H9 (cell line): ENCODE measurements at regions not wholly inside any gene's neighbourhood (a gene's known extent, or its start where the extent isn't known, plus 50 kb on each side); places are given as distances from the start of the nearest gene placed in this dataset.

Experiments
- DNase-seq: peaks from one replicate; pipeline ENCODE4 v3.0.0-alpha.2; 2017
- H2AFZ ChIP-seq: one replicate; pipeline ENCODE4 v1.6.1; 2013; ENCODE audit warnings: mild to moderate bottlenecking, low read length, control low read depth, moderate library complexity
- H2AK5ac ChIP-seq: 2 replicates; pipeline ENCODE4 v1.6.1; 2013; ENCODE audit warnings: low read length, control low read depth, mixed read lengths; ENCODE audit not compliant: insufficient read length
- H2BK120ac ChIP-seq: one replicate; pipeline ENCODE4 v1.6.1; 2013; ENCODE audit warnings: low read depth, mild to moderate bottlenecking, low read length, control low read depth, inconsistent platforms; ENCODE audit not compliant: poor library complexity, severe bottlenecking
- H2BK12ac ChIP-seq: 2 replicates; pipeline ENCODE4 v1.6.1; 2013; ENCODE audit warnings: low read length, control low read depth, mixed read lengths, low read depth; ENCODE audit not compliant: insufficient read length
- H2BK15ac ChIP-seq: 2 replicates; pipeline ENCODE4 v1.6.1; 2013; ENCODE audit warnings: low read depth, low read length, control low read depth
- H2BK20ac ChIP-seq: one replicate; pipeline ENCODE4 v1.6.1; 2013; ENCODE audit warnings: low read depth, mild to moderate bottlenecking, low read length, control low read depth, inconsistent platforms; ENCODE audit not compliant: poor library complexity, severe bottlenecking
- H2BK5ac ChIP-seq: 2 replicates; pipeline ENCODE4 v1.6.1; 2013; ENCODE audit warnings: low read length, control low read depth, mixed read lengths; ENCODE audit not compliant: insufficient read length
- H3K14ac ChIP-seq: 2 replicates; pipeline ENCODE4 v1.6.1; 2013; ENCODE audit warnings: low read length, control low read depth; ENCODE audit not compliant: insufficient read depth
- H3K18ac ChIP-seq: 2 replicates; pipeline ENCODE4 v1.6.1; 2013; ENCODE audit warnings: low read depth, mild to moderate bottlenecking, mixed read lengths, low read length, control low read depth; ENCODE audit not compliant: insufficient read length
- H3K23ac ChIP-seq: 2 replicates; pipeline ENCODE4 v1.6.1; 2013; ENCODE audit warnings: low read length, control low read depth, mixed read lengths, low read depth; ENCODE audit not compliant: insufficient read length
- H3K23me2 ChIP-seq: 2 replicates; pipeline ENCODE4 v1.6.1; 2013; ENCODE audit warnings: low read depth, mild to moderate bottlenecking, mixed read lengths, low read length, control low read depth; ENCODE audit not compliant: insufficient read length, poor library complexity, severe bottlenecking
- H3K27ac ChIP-seq: 2 replicates; pipeline ENCODE4 v1.5.1; 2013; ENCODE audit warnings: low read length, control low read depth, mixed read lengths, low read depth; ENCODE audit not compliant: insufficient read length
- H3K27me3 ChIP-seq: 2 replicates; pipeline ENCODE4 v1.6.1; 2013; ENCODE audit warnings: low read length, control low read depth, inconsistent platforms; ENCODE audit not compliant: insufficient read depth
- H3K4ac ChIP-seq: 2 replicates; pipeline ENCODE4 v1.6.1; 2013; ENCODE audit warnings: low read depth, mild to moderate bottlenecking, control low read depth, inconsistent platforms, low read length, moderate library complexity
- H3K4me1 ChIP-seq: 2 replicates; pipeline ENCODE4 v1.6.1; 2013; ENCODE audit warnings: low read length, control low read depth, inconsistent platforms; ENCODE audit not compliant: insufficient read depth
- H3K4me2 ChIP-seq: 2 replicates; pipeline ENCODE4 v1.6.1; 2013; ENCODE audit warnings: low read length, control low read depth, mixed read lengths; ENCODE audit not compliant: insufficient read length, insufficient read depth
- H3K56ac ChIP-seq: 2 replicates; pipeline ENCODE4 v1.6.1; 2013; ENCODE audit warnings: low read depth, mild to moderate bottlenecking, mixed read lengths, low read length, control low read depth; ENCODE audit not compliant: insufficient read length
- H3K79me1 ChIP-seq: 2 replicates; pipeline ENCODE4 v1.6.1; 2013; ENCODE audit warnings: low read depth, mild to moderate bottlenecking, moderate library complexity, low read length, control low read depth, inconsistent platforms; ENCODE audit not compliant: insufficient read depth, poor library complexity, severe bottlenecking
- H3K79me2 ChIP-seq: 2 replicates; pipeline ENCODE4 v1.6.1; 2013; ENCODE audit warnings: low read length, control low read depth, inconsistent platforms; ENCODE audit not compliant: insufficient read depth
- H3K9ac ChIP-seq: 2 replicates; pipeline ENCODE4 v1.6.1; 2013; ENCODE audit warnings: low read length, control low read depth, mixed read lengths; ENCODE audit not compliant: insufficient read length; ENCODE audit errors: extremely low read depth
- H3K9me3 ChIP-seq: one replicate; pipeline ENCODE4 v1.6.1; 2013; ENCODE audit warnings: low read depth, low read length, inconsistent platforms; ENCODE audit not compliant: control insufficient read depth
- H3T11ph ChIP-seq: one replicate; pipeline ENCODE4 v1.6.1; 2013; ENCODE audit warnings: mild to moderate bottlenecking, low read length, control low read depth, inconsistent platforms
- H4K20me1 ChIP-seq: one replicate; pipeline ENCODE4 v1.6.1; 2013; ENCODE audit not compliant: control insufficient read depth, insufficient read length, insufficient read depth
- H4K5ac ChIP-seq: 2 replicates; pipeline ENCODE4 v1.6.1; 2013; ENCODE audit warnings: low read depth, mild to moderate bottlenecking, mixed read lengths, low read length, control low read depth; ENCODE audit not compliant: insufficient read length
- H4K8ac ChIP-seq: replicated peaks from 2 replicates; pipeline ENCODE4 v1.6.1; 2013; ENCODE audit warnings: low read length, control low read depth, mixed read lengths, low read depth; ENCODE audit not compliant: insufficient read length
- H4K91ac ChIP-seq: 2 replicates; pipeline ENCODE4 v1.6.1; 2013; ENCODE audit warnings: low read depth, mild to moderate bottlenecking, moderate library complexity, mixed read lengths, low read length, control low read depth; ENCODE audit not compliant: insufficient read length
- H3K27ac Mint-ChIP-seq, 3 experiments: 2 replicates in 2 of 3; 3 replicates in 1 of 3; pipeline ENCODE4 v1.8.0; 2020 to 2021; ENCODE audit warnings: mixed read lengths in 3 of 3, mild to moderate bottlenecking in 1 of 3, moderate library complexity in 1 of 3
- H3K27me3 Mint-ChIP-seq: 2 replicates; pipeline ENCODE4 v1.8.0; 2021; ENCODE audit warnings: low read depth, mild to moderate bottlenecking, moderate library complexity, mixed read lengths
- H3K36me3 Mint-ChIP-seq, 3 experiments: 2 replicates in 2 of 3; 3 replicates in 1 of 3; pipeline ENCODE4 v1.8.0; 2020 to 2021; ENCODE audit warnings: low read depth in 3 of 3, mixed read lengths in 3 of 3; ENCODE audit not compliant: insufficient read depth in 1 of 3
- H3K4me1 Mint-ChIP-seq, 2 experiments: 2 replicates each; pipeline ENCODE4 v1.8.0; 2020; ENCODE audit warnings: mixed read lengths in 2 of 2
- H3K4me3 Mint-ChIP-seq, 2 experiments: 2 replicates in 1 of 2; 3 replicates in 1 of 2; pipeline ENCODE4 v1.8.0; 2020 to 2021; ENCODE audit warnings: mild to moderate bottlenecking in 2 of 2, mixed read lengths in 2 of 2, moderate library complexity in 1 of 2
- H3K9me3 Mint-ChIP-seq, 2 experiments: 2 replicates in 1 of 2; 3 replicates in 1 of 2; pipeline ENCODE4 v1.8.0; 2020; ENCODE audit warnings: mild to moderate bottlenecking in 2 of 2, mixed read lengths in 2 of 2, moderate library complexity in 1 of 2
- WGBS: extraction: QIAGEN DNeasy Blood & Tissue Kit; methylation state at CpG from one replicate; pipeline ENCODE4 v1.1.7; 2013; ENCODE audit warnings: missing lambda C conversion rate, low lambda C conversion rate, mixed read lengths; ENCODE audit not compliant: insufficient read length; ENCODE audit errors: extremely low coverage; 5-methylcytosine and 5-hydroxymethylcytosine counted together
- TF ChIP-seq, protein P1 (sequence below): fragments of 200-600 bp; sonication (generic); conservative IDR thresholded peaks from 3 replicates; pipeline ENCODE4 v1.8.0; 2021; ENCODE audit warnings: antibody characterized with exemption, mild to moderate bottlenecking

GRCh38 chr1:177561436-177561835, 390.7 kb downstream of the BRINP2 start:
- H3K4me1 Mint-ChIP-seq: no peaks in the 10 kb centered on the region
- Histone ChIP-seq H4K20me1 (no peaks in the 10 kb centered on the region), H3K14ac (no peak overlapping the region), H3K27me3 (no peaks in the 10 kb centered on the region), H2AK5ac (no peak overlapping the region), H2BK120ac (no peak overlapping the region), H2BK5ac (no peak overlapping the region), H2AFZ (no peak overlapping the region), H3K56ac (no peak overlapping the region), H3K9ac (no peak overlapping the region), H3K79me2 (no peaks in the 10 kb centered on the region), H3K9me3 (no peaks in the 10 kb centered on the region), H3K23me2 (no peaks in the 10 kb centered on the region), H2BK12ac (no peak overlapping the region), H3K4me2 (no peak overlapping the region), H3K23ac (no peak overlapping the region), H3K27ac (no peak overlapping the region), H4K5ac (no peak overlapping the region), H4K8ac (no peak overlapping the region), H3T11ph (no peak overlapping the region), H3K79me1 (no peaks in the 10 kb centered on the region), H3K18ac (no peak overlapping the region), H4K91ac (no peak overlapping the region), H3K4ac (no peak overlapping the region), H2BK15ac (no peak overlapping the region), H3K4me1 (no peaks in the 10 kb centered on the region), H2BK20ac (no peak overlapping the region)
- no peak overlapping the region for H3K4me3 Mint-ChIP-seq
- H3K9me3 Mint-ChIP-seq: peaks cover 9 to 11% of the 10 kb centered on the region in 2 experiments
- peaks cover 0 to 3% (median 2%) of the 10 kb centered on the region in 3 experiments; a peak in 2 of 7 replicates for H3K36me3 Mint-ChIP-seq
- no CpG with 5 or more reads among the region's 1 CpG for WGBS
- H3K27ac Mint-ChIP-seq: no peak overlapping the region; a peak in 1 of 7 replicates
- TF ChIP-seq, protein P1, sequence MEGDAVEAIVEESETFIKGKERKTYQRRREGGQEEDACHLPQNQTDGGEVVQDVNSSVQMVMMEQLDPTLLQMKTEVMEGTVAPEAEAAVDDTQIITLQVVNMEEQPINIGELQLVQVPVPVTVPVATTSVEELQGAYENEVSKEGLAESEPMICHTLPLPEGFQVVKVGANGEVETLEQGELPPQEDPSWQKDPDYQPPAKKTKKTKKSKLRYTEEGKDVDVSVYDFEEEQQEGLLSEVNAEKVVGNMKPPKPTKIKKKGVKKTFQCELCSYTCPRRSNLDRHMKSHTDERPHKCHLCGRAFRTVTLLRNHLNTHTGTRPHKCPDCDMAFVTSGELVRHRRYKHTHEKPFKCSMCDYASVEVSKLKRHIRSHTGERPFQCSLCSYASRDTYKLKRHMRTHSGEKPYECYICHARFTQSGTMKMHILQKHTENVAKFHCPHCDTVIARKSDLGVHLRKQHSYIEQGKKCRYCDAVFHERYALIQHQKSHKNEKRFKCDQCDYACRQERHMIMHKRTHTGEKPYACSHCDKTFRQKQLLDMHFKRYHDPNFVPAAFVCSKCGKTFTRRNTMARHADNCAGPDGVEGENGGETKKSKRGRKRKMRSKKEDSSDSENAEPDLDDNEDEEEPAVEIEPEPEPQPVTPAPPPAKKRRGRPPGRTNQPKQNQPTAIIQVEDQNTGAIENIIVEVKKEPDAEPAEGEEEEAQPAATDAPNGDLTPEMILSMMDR: no peak
- DNase-seq: no peak
- no peaks in the 10 kb centered on the region for H3K27me3 Mint-ChIP-seq
